SK-N-SH (cell line): ENCODE measurements at regions not wholly inside any gene's neighbourhood (a gene's known extent, or its start where the extent isn't known, plus 50 kb on each side); places are given as distances from the start of the nearest gene placed in this dataset.

ENCODE experiments used
- CTCF ChIA-PET: fragments of 300-600, 350-600 bp; formaldehyde crosslinking; extraction: SDS; loops from one replicate; lab custom pipeline; 2021; lab: Yijun Ruan, JAX
- POLR2A ChIA-PET: fragments of 350-600 bp; sonication (Branson Sonifier 250); formaldehyde crosslinking; extraction: SDS; loops from one replicate; lab custom pipeline; 2020; ENCODE audit warnings: antibody characterized with exemption, inconsistent platforms; lab: Yijun Ruan, JAX
- DNase-seq: peaks from one replicate; pipeline ENCODE4 v3.0.0; 2012
- H2AFZ ChIP-seq: fragments of 200-600 bp; sonication (generic); 2 replicates; pipeline ENCODE4 v1.8.1; 2016; ENCODE audit warnings: antibody characterized with exemption, mild to moderate bottlenecking, low read depth
- H3F3A ChIP-seq: fragments of 200-600 bp; sonication (generic); replicated peaks from 2 replicates; pipeline ENCODE3; 2016; ENCODE audit warnings: antibody characterized with exemption, mild to moderate bottlenecking; ENCODE audit not compliant: insufficient read depth
- H3K27ac ChIP-seq, 2 experiments: fragments of 200-500 bp in 1 of 2; fragments of 200-600 bp in 1 of 2; sonication (Bioruptor generic) in 1 of 2; sonication (generic), shearing (Covaris generic) in 1 of 2; 2 replicates each; pipeline versions ENCODE4 v1.5.1 to v1.6.1; 2014 to 2016; ENCODE audit warnings: low read depth in 2 of 2, inconsistent platforms in 1 of 2, low read length in 1 of 2, mild to moderate bottlenecking in 1 of 2, mixed read lengths in 1 of 2
- H3K27me3 ChIP-seq: fragments of 200-600 bp; sonication (generic), shearing (Covaris generic); 2 replicates; pipeline ENCODE4 v1.6.1; 2016; ENCODE audit warnings: mixed run types; ENCODE audit not compliant: insufficient read depth
- H3K36me3 ChIP-seq, 2 experiments: fragments of 200-500 bp in 1 of 2; fragments of 200-600 bp in 1 of 2; sonication (Bioruptor generic) in 1 of 2; sonication (generic) in 1 of 2; replicated peaks in 1 of 2; 2 replicates each; pipeline versions ENCODE3 to v1.5.1; 2014 to 2016; ENCODE audit warnings: low read length in 1 of 2, mild to moderate bottlenecking in 1 of 2; ENCODE audit not compliant: insufficient read depth in 2 of 2, control insufficient read depth in 1 of 2
- H3K4me1 ChIP-seq, 2 experiments: fragments of 200-500 bp in 1 of 2; fragments of 200-600 bp in 1 of 2; sonication (Bioruptor generic) in 1 of 2; sonication (generic), shearing (Covaris generic) in 1 of 2; 2 replicates each; pipeline versions ENCODE4 v1.5.1 to v1.6.1; 2014 to 2016; ENCODE audit warnings: low read depth in 1 of 2, low read length in 1 of 2, mixed run types in 1 of 2; ENCODE audit not compliant: insufficient read depth in 2 of 2, control insufficient read depth in 1 of 2
- H3K4me2 ChIP-seq: fragments of 200-600 bp; sonication (generic), shearing (Covaris generic); 2 replicates; pipeline ENCODE4 v1.6.1; 2017; ENCODE audit warnings: mixed run types
- H3K4me3 ChIP-seq, 2 experiments: fragments of 200-500 bp in 1 of 2; fragments of 200-600 bp in 1 of 2; sonication (Bioruptor generic) in 1 of 2; sonication (generic), shearing (Covaris generic) in 1 of 2; 2 replicates each; pipeline versions ENCODE4 v1.5.1 to v1.8.1; 2014 to 2016; ENCODE audit warnings: low read depth in 2 of 2, inconsistent platforms in 1 of 2, low read length in 1 of 2, mild to moderate bottlenecking in 1 of 2, mixed read lengths in 1 of 2, moderate library complexity in 1 of 2
- H3K79me2 ChIP-seq: fragments of 200-600 bp; sonication (generic); 2 replicates; pipeline ENCODE4 v1.8.1; 2017; ENCODE audit warnings: mild to moderate bottlenecking; ENCODE audit not compliant: insufficient read depth
- H3K9ac ChIP-seq: fragments of 200-600 bp; sonication (generic); 2 replicates; pipeline ENCODE4 v1.6.1; 2017; ENCODE audit warnings: mixed run types
- H3K9me2 ChIP-seq: fragments of 200-600 bp; sonication (generic); 2 replicates; pipeline ENCODE4 v1.6.1; 2017; ENCODE audit warnings: mixed run types
- H3K9me3 ChIP-seq: fragments of 200-600 bp; sonication (generic); 2 replicates; pipeline ENCODE4 v1.6.1; 2017; ENCODE audit warnings: mixed run types, mild to moderate bottlenecking, moderate library complexity
- H4K20me1 ChIP-seq: fragments of 200-600 bp; sonication (generic); 2 replicates; pipeline ENCODE4 v1.6.1; 2017; ENCODE audit warnings: mild to moderate bottlenecking, mixed run types; ENCODE audit not compliant: insufficient read depth
- CHD2 ChIP-seq: fragments of 150-350 bp; IDR thresholded peaks from 2 replicates; pipeline ENCODE4 v1.6.1; 2018; ENCODE audit warnings: low read length; ENCODE audit not compliant: partially characterized antibody
- CTCF ChIP-seq: fragments of 200-600 bp; sonication (generic); IDR thresholded peaks from 2 replicates; pipeline ENCODE4 v1.6.1; 2017; ENCODE audit warnings: antibody characterized with exemption, mild to moderate bottlenecking, moderate library complexity
- EP300 ChIP-seq, 2 experiments: IDR thresholded peaks; 2 replicates each; pipeline versions ENCODE4 v1.4.0 to v1.6.1; 2012; ENCODE audit warnings: borderline replicate concordance in 1 of 2, low read depth in 1 of 2, low read length in 1 of 2
- FOSL2 ChIP-seq: IDR thresholded peaks from 2 replicates; pipeline ENCODE4 v1.4.0; 2012; ENCODE audit warnings: low read depth, mild to moderate bottlenecking, moderate library complexity, borderline replicate concordance
- FOXJ3 ChIP-seq: sonication (generic); formaldehyde crosslinking; IDR thresholded peaks from 2 replicates; pipeline ENCODE4 v1.5.1; 2020; ENCODE audit warnings: mild to moderate bottlenecking, missing genetic modification reagents
- GATA2 ChIP-seq: sonication (generic); formaldehyde crosslinking; IDR thresholded peaks from 2 replicates; pipeline ENCODE4 v1.5.0; 2020; ENCODE audit warnings: mild to moderate bottlenecking, missing genetic modification reagents
- IRF3 ChIP-seq: fragments of 150-350 bp; IDR thresholded peaks from 2 replicates; pipeline ENCODE4 v1.6.1; 2016; ENCODE audit warnings: mild to moderate bottlenecking, low read depth, low read length
- MAX ChIP-seq: IDR thresholded peaks from 2 replicates; pipeline ENCODE4 v1.4.0; 2012; ENCODE audit warnings: low read depth
- NFIC ChIP-seq: IDR thresholded peaks from 2 replicates; pipeline ENCODE4 v1.4.0; 2012; ENCODE audit warnings: borderline replicate concordance
- NRF1 ChIP-seq: IDR thresholded peaks from 2 replicates; pipeline ENCODE4 v1.6.1; 2012; ENCODE audit warnings: low read depth, mild to moderate bottlenecking, low read length
- PBX3 ChIP-seq: IDR thresholded peaks from 2 replicates; pipeline ENCODE4; 2012
- POLR2AphosphoS5 ChIP-seq: IDR thresholded peaks from 2 replicates; pipeline ENCODE4 v1.6.1; 2012; ENCODE audit warnings: low read depth, low read length
- RAD21 ChIP-seq: IDR thresholded peaks from 2 replicates; pipeline ENCODE4 v1.6.1; 2012; ENCODE audit warnings: mild to moderate bottlenecking, low read length
- RCOR1 ChIP-seq: fragments of 150-350 bp; IDR thresholded peaks from 2 replicates; pipeline ENCODE4 v1.6.1; 2017; ENCODE audit warnings: antibody characterized with exemption, low read length
- REST ChIP-seq: IDR thresholded peaks from 2 replicates; pipeline ENCODE4 v1.6.1; 2012; ENCODE audit warnings: mild to moderate bottlenecking, low read depth, low read length, moderate library complexity
- RFX5 ChIP-seq: IDR thresholded peaks from 2 replicates; pipeline ENCODE4 v1.6.1; 2012; ENCODE audit warnings: mild to moderate bottlenecking, improper control_type of control experiment, low read length
- SIN3A ChIP-seq: IDR thresholded peaks from 2 replicates; pipeline ENCODE4 v1.6.1; 2012; ENCODE audit warnings: low read depth, mild to moderate bottlenecking, low read length, moderate library complexity, borderline replicate concordance
- TCF12 ChIP-seq: IDR thresholded peaks from 2 replicates; pipeline ENCODE4 v1.4.0; 2012
- TEAD4 ChIP-seq: IDR thresholded peaks from 2 replicates; pipeline ENCODE4 v1.4.0; 2012; ENCODE audit warnings: mild to moderate bottlenecking, borderline replicate concordance; ENCODE audit not compliant: insufficient read depth
- YY1 ChIP-seq: IDR thresholded peaks from 2 replicates; pipeline ENCODE4 v1.4.0; 2012; ENCODE audit warnings: low read depth, mild to moderate bottlenecking
- WGBS: methylation state at CpG from one replicate; pipeline ENCODE4 v1.1.6; 2017; ENCODE audit warnings: low lambda C conversion rate; 5-methylcytosine and 5-hydroxymethylcytosine counted together

- no peak for DNase-seq
- no peak overlapping the region for H2AFZ ChIP-seq
- H4K20me1 ChIP-seq, result no peaks in the 10 kb centered on the region
- no peak overlapping the region for H3K4me2 ChIP-seq
- no peaks in the 10 kb centered on the region for H3F3A ChIP-seq
- H3K27me3 ChIP-seq, result no peaks in the 10 kb centered on the region
- H3K27ac ChIP-seq, result no peak overlapping the region
- POLR2A ChIA-PET, result no interaction called here
- H3K9me2 ChIP-seq, result no peaks in the 10 kb centered on the region
- no peak overlapping the region for H3K4me3 ChIP-seq
- H3K79me2 ChIP-seq, result no peaks in the 10 kb centered on the region
- 10% methylated on average over 2 of the region's 2 CpGs for WGBS
- no peak overlapping the region for H3K9ac ChIP-seq
- no peaks in the 10 kb centered on the region; the same call in 1 of the 2 replicates for H3K9me3 ChIP-seq
- no peaks in the 10 kb centered on the region for H3K4me1 ChIP-seq
- CTCF ChIA-PET, result no interaction called here
- H3K36me3 ChIP-seq, result no peaks in the 10 kb centered on the region
- TF ChIP-seq RFX5 (no peak), RAD21 (no peak), EP300 (IDR thresholded peaks at IDR 0.05; ENCODE audit: borderline replicate concordance in 1 of 2, low read depth in 1 of 2, low read length in 1 of 2) (no peak), TCF12 (no peak), CTCF (no peak), MAX (no peak), CHD2 (no peak), SIN3A (no peak), FOXJ3 (no peak), IRF3 (no peak), FOSL2 (no peak), NFIC (no peak), PBX3 (no peak), TEAD4 (no peak), REST (no peak), GATA2 (CRISPR knock-in tag) (no peak), YY1 (no peak), NRF1 (no peak), RCOR1 (no peak), POLR2AphosphoS5 (no peak)
Measured at GRCh38 chr3:112773-113172, 83.8 kb upstream of the CHL1 start.
